ENCODE measurements at regions not wholly inside any gene's neighbourhood (a gene's known extent, or its start where the extent isn't known, plus 50 kb on each side); places are given as distances from the start of the nearest gene placed in this dataset.

- no peak for TF ChIP-seq CTCF (IDR thresholded peaks at IDR 0.05)
- TF ChIP-seq EZH2 (IDR thresholded peaks at IDR 0.05) = no peak
Measured at GRCh38 chr6:168722397-168722796, 281.4 kb downstream of the SMOC2 start.
